DND-41 (cell line): ENCODE measurements at regions not wholly inside any gene's neighbourhood (a gene's known extent, or its start where the extent isn't known, plus 50 kb on each side); places are given as distances from the start of the nearest gene placed in this dataset.

Experiments used
- ATAC-seq: fragments of 200-7000 bp; cut with Tn5 transposase; 3 replicates; pipeline ENCODE4 v1.9.1; 2021; ENCODE audit warnings: low read depth; ENCODE audit not compliant: insufficient read depth
- DNase-seq: peaks from one replicate; pipeline ENCODE4 v3.0.0-alpha.2; 2020
- H2AFZ ChIP-seq: 2 replicates; pipeline ENCODE4 v1.6.0; 2012; ENCODE audit warnings: low read depth, low read length
- H3K27ac ChIP-seq: 2 replicates; pipeline ENCODE4 v1.5.1; 2012; ENCODE audit warnings: low read length, inconsistent platforms
- H3K27me3 ChIP-seq: fragments of 200-600 bp; sonication (generic); 2 replicates; pipeline ENCODE4 v1.6.0; 2012; ENCODE audit warnings: low read length, mild to moderate bottlenecking, inconsistent platforms; ENCODE audit not compliant: insufficient read depth, poor library complexity
- H3K36me3 ChIP-seq: 2 replicates; pipeline ENCODE4 v1.5.1; 2012; ENCODE audit warnings: low read length, inconsistent platforms; ENCODE audit not compliant: insufficient read depth
- H3K4me1 ChIP-seq: 2 replicates; pipeline ENCODE4 v1.5.1; 2012; ENCODE audit warnings: mild to moderate bottlenecking, low read length; ENCODE audit not compliant: insufficient read depth
- H3K4me2 ChIP-seq: 2 replicates; pipeline ENCODE4 v1.6.0; 2012; ENCODE audit warnings: mild to moderate bottlenecking, moderate library complexity, low read length, inconsistent platforms; ENCODE audit not compliant: insufficient read depth
- H3K4me3 ChIP-seq, 2 experiments: fragments of 200-600 bp in 1 of 2; shearing (Covaris generic) in 1 of 2; 2 replicates each; pipeline ENCODE4 v1.5.1; 2012 to 2016; ENCODE audit warnings: inconsistent platforms in 2 of 2, low read length in 2 of 2, mild to moderate bottlenecking in 2 of 2, low read depth in 1 of 2, moderate library complexity in 1 of 2
- H3K79me2 ChIP-seq: 2 replicates; pipeline ENCODE4 v1.6.0; 2012; ENCODE audit warnings: low read length, inconsistent platforms; ENCODE audit not compliant: insufficient read depth
- H3K9ac ChIP-seq: 2 replicates; pipeline ENCODE4 v1.6.0; 2012; ENCODE audit warnings: low read depth, mild to moderate bottlenecking, inconsistent platforms, low read length, moderate library complexity
- H3K9me3 ChIP-seq: 2 replicates; pipeline ENCODE4 v1.5.1; 2012; ENCODE audit warnings: low read length, moderate library complexity, mild to moderate bottlenecking, inconsistent platforms; ENCODE audit not compliant: insufficient read depth, severe bottlenecking
- H4K20me1 ChIP-seq: 2 replicates; pipeline ENCODE4 v1.6.0; 2012; ENCODE audit warnings: low read length; ENCODE audit not compliant: insufficient read depth
- CTCF ChIP-seq: IDR thresholded peaks from 2 replicates; pipeline ENCODE4 v1.5.1; 2012; ENCODE audit warnings: borderline replicate concordance, low read length, moderate library complexity, mild to moderate bottlenecking; ENCODE audit not compliant: poor library complexity, severe bottlenecking; ENCODE audit errors: extremely low read depth
- EZH2 ChIP-seq: IDR thresholded peaks from 3 replicates; pipeline ENCODE4 v1.6.1; 2012; ENCODE audit warnings: borderline replicate concordance, low read depth, mild to moderate bottlenecking, moderate library complexity, low read length, inconsistent platforms; ENCODE audit not compliant: severe bottlenecking

GRCh38 chr2:220417503-220417902 is 790.1 kb downstream of the SLC4A3 start:
- no peak overlapping the region for H3K4me3 ChIP-seq
- H2AFZ ChIP-seq: no peak overlapping the region
- no peak overlapping the region for H3K4me2 ChIP-seq
- DNase-seq (no peak), ATAC-seq (no peak)
- no peaks in the 10 kb centered on the region for H4K20me1 ChIP-seq
- no peak overlapping the region for H3K27ac ChIP-seq
- H3K36me3 ChIP-seq: no peaks in the 10 kb centered on the region
- no peaks in the 10 kb centered on the region for H3K4me1 ChIP-seq
- H3K27me3 ChIP-seq: no peaks in the 10 kb centered on the region
- no peak overlapping the region for H3K9ac ChIP-seq
- no peaks in the 10 kb centered on the region for H3K9me3 ChIP-seq
- no peak for TF ChIP-seq EZH2
- TF ChIP-seq CTCF: no peak
- no peaks in the 10 kb centered on the region for H3K79me2 ChIP-seq

- Histone ChIP-seq H3K36me3 (no peaks in the 10 kb centered on the region), H3K4me2 (no peak overlapping the region), H3K79me2 (no peaks in the 10 kb centered on the region), H2AFZ (no peak overlapping the region), H3K27ac (no peak overlapping the region), H3K4me3 (no peak overlapping the region), H3K9ac (no peak overlapping the region), H4K20me1 (no peaks in the 10 kb centered on the region), H3K4me1 (no peaks in the 10 kb centered on the region), H3K27me3 (no peaks in the 10 kb centered on the region), H3K9me3 (no peaks in the 10 kb centered on the region)
- TF ChIP-seq EZH2 (no peak), CTCF (no peak)
- no peak for DNase-seq
- ATAC-seq: no peak
Observed at GRCh38 chr2:220419647-220420046, 792.2 kb downstream of the SLC4A3 start.

GRCh38 chr2:220420820-220421219 is 793.4 kb downstream of the SLC4A3 start:
- Histone ChIP-seq H3K4me1 (no peaks in the 10 kb centered on the region), H3K4me2 (no peak overlapping the region), H3K27me3 (no peaks in the 10 kb centered on the region), H3K79me2 (no peaks in the 10 kb centered on the region), H2AFZ (no peak overlapping the region), H3K27ac (no peak overlapping the region), H3K4me3 (no peak overlapping the region), H3K9me3 (no peaks in the 10 kb centered on the region), H3K36me3 (no peaks in the 10 kb centered on the region), H4K20me1 (no peaks in the 10 kb centered on the region), H3K9ac (no peak overlapping the region)
- ATAC-seq (no peak), DNase-seq (no peak)
- no peak for TF ChIP-seq EZH2
- TF ChIP-seq CTCF: no peak

GRCh38 chr2:220422676-220423075 is 795.2 kb downstream of the SLC4A3 start:
- no peak for DNase-seq

More at GRCh38 chr2:220422676-220423075, 795.2 kb downstream of the SLC4A3 start:
- H3K9me3 ChIP-seq: no peaks in the 10 kb centered on the region
- no peak overlapping the region for H2AFZ ChIP-seq
- TF ChIP-seq EZH2 (no peak), CTCF (no peak)
- H3K79me2 ChIP-seq: no peaks in the 10 kb centered on the region
- H3K4me2 ChIP-seq: no peak overlapping the region
- no peaks in the 10 kb centered on the region for H3K36me3 ChIP-seq
- no peaks in the 10 kb centered on the region for H3K4me1 ChIP-seq
- ATAC-seq: no peak
- H3K4me3 ChIP-seq: no peak overlapping the region
- no peaks in the 10 kb centered on the region for H4K20me1 ChIP-seq
- no peak overlapping the region for H3K27ac ChIP-seq
- no peak overlapping the region for H3K9ac ChIP-seq
- H3K27me3 ChIP-seq: no peaks in the 10 kb centered on the region
